ENCODE measurements at regions not wholly inside any gene's neighbourhood (a gene's known extent, or its start where the extent isn't known, plus 50 kb on each side); places are given as distances from the start of the nearest gene placed in this dataset.

DNA sequence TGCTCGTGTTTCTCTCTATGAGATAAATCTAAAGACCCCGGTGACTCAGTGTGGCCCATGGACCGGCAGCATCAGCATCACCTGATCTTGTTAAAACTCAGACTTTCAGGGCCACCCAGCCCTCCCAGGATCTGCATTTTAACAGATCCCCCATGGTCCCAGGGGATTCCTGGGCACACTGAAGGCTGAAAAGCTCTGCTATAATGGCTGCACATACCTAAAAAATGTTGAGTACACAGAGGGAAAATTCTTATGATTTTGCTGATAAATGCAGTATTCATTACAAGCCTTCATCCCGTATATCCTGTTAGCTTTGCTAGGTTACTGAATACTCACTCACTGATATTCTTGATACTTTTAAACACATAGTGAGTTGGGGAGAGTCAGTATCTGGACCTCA, 200.5 kb downstream of the MYLK4 start:
- H3K36me3 ChIP-seq (ENCODE audit: control insufficient read depth, insufficient read depth, low read length): no peaks in the 10 kb centered on the region
- FAIRE-seq: no peak
- TF ChIP-seq CTCF (IDR thresholded peaks at IDR 0.05; ENCODE audit: insufficient read depth, low read length, severe bottlenecking): no peak
- H3K27me3 ChIP-seq (ENCODE audit: control insufficient read depth, insufficient read depth, low read length): no peaks in the 10 kb centered on the region
- DNase-seq (ENCODE audit: low read depth): no peak
- H3K4me3 ChIP-seq (ENCODE audit: low read depth, low read length): no peak overlapping the region

- DNase-seq (ENCODE audit: low read depth) (no peak), FAIRE-seq (no peak)
- H3K36me3 ChIP-seq (ENCODE audit: control insufficient read depth, insufficient read depth, low read length): no peaks in the 10 kb centered on the region
- H3K27me3 ChIP-seq (ENCODE audit: control insufficient read depth, insufficient read depth, low read length): no peaks in the 10 kb centered on the region
- TF ChIP-seq CTCF (IDR thresholded peaks at IDR 0.05; ENCODE audit: insufficient read depth, low read length, severe bottlenecking): no peak
- H3K4me3 ChIP-seq (ENCODE audit: low read depth, low read length): no peak overlapping the region
Observed at GRCh38 chr6:2549834-2550233, 200.9 kb downstream of the MYLK4 start.

GRCh38 chr6:2547355-2547754, 203.4 kb downstream of the MYLK4 start:
- Histone ChIP-seq H3K27me3 (ENCODE audit: control insufficient read depth, insufficient read depth, low read length) (no peaks in the 10 kb centered on the region), H3K36me3 (ENCODE audit: control insufficient read depth, insufficient read depth, low read length) (no peaks in the 10 kb centered on the region), H3K4me3 (ENCODE audit: low read depth, low read length) (no peak overlapping the region)
- no peak for TF ChIP-seq CTCF (IDR thresholded peaks at IDR 0.05; ENCODE audit: insufficient read depth, low read length, severe bottlenecking)
- FAIRE-seq (no peak), DNase-seq (ENCODE audit: low read depth) (no peak)

DNA sequence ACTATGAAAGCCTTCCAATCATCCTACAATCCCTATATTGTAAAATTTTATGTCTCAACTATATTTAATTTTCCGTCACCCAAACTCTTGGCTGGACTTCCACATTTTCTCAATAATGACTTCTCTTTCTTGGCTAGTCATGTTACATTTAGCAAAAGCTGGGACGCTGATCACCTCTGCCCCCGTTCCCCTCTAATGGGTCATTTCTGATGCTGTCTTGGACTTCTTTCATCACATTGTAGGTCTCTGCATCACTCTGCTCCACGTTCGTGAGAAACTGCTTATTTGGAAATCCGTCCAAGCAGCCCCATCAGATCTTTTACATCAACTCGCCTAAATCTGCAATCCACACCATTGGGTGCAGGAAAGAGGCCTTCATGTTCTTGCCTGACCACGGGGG, 203.8 kb downstream of the MYLK4 start:
- H3K27me3 ChIP-seq (ENCODE audit: control insufficient read depth, insufficient read depth, low read length): no peaks in the 10 kb centered on the region
- no peak for TF ChIP-seq CTCF (IDR thresholded peaks at IDR 0.05; ENCODE audit: insufficient read depth, low read length, severe bottlenecking)
- DNase-seq (ENCODE audit: low read depth) (no peak), FAIRE-seq (no peak)
- no peaks in the 10 kb centered on the region for H3K36me3 ChIP-seq (ENCODE audit: control insufficient read depth, insufficient read depth, low read length)
- H3K4me3 ChIP-seq (ENCODE audit: low read depth, low read length): no peak overlapping the region

DNA sequence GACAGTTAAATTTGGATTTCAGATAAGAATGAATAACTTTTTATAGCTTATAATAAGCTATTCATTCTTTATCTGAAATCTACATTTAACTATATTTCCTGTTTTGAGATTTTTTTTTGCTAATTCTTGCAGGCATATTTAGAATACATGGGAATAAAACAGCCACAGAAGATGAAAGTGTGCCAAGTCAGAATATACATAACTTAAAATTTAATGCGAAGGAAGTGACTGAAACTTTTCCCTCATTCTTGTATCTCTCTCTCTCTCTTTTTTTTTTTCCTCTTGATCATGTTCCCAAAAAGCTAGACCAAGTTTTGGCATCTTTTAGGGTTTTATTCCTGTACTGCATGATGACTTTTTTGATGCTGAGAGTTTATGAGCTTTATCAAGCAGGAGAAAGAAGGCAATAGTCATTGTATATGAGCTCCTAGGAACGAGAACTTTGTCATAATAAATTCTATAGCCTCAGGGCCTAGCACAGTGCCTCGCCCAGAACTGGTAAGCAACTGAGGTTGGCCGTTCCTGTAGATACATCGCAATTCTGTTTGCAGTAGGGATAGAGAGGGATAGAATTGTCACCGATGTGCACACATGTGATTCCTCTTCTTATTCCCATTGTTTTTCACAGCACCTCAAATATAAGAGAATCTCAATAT, 205.2 kb downstream of the MYLK4 start:
- TF ChIP-seq CTCF (IDR thresholded peaks at IDR 0.05; ENCODE audit: insufficient read depth, low read length, severe bottlenecking): no peak
- Histone ChIP-seq H3K27me3 (ENCODE audit: control insufficient read depth, insufficient read depth, low read length) (no peaks in the 10 kb centered on the region), H3K36me3 (ENCODE audit: control insufficient read depth, insufficient read depth, low read length) (no peaks in the 10 kb centered on the region), H3K4me3 (ENCODE audit: low read depth, low read length) (no peak overlapping the region)
- FAIRE-seq (no peak), DNase-seq (ENCODE audit: low read depth) (no peak)

- Histone ChIP-seq H3K27me3 (ENCODE audit: control insufficient read depth, insufficient read depth, low read length) (no peaks in the 10 kb centered on the region), H3K36me3 (ENCODE audit: control insufficient read depth, insufficient read depth, low read length) (no peaks in the 10 kb centered on the region), H3K4me3 (ENCODE audit: low read depth, low read length) (no peak overlapping the region)
- no peak for DNase-seq (ENCODE audit: low read depth)
- no peak for TF ChIP-seq CTCF (IDR thresholded peaks at IDR 0.05; ENCODE audit: insufficient read depth, low read length, severe bottlenecking)
- FAIRE-seq: no peak
Observed at GRCh38 chr6:2543321-2543720, 207.4 kb downstream of the MYLK4 start.
